Esophagus muscularis mucosa (tissue), 4 donors: ENCODE measurements at regions not wholly inside any gene's neighbourhood (a gene's known extent, or its start where the extent isn't known, plus 50 kb on each side); places are given as distances from the start of the nearest gene placed in this dataset.

Experiments
- DNase-seq: peaks from one replicate; pipeline ENCODE4 v3.0.0-alpha.2; 2017; ENCODE audit errors: extremely low spot score
- H3K27ac ChIP-seq, 4 donors: fragments of 200-600 bp; sonication (generic); replicated peaks in 1 of 4; 1 replicate in 3 of 4; 2 replicates in 1 of 4; pipeline ENCODE4 v1.5.1; 2016 to 2019; ENCODE audit warnings: mild to moderate bottlenecking in 1 of 4
- H3K27me3 ChIP-seq, 4 donors: fragments of 200-600 bp; sonication (generic); one replicate each; pipeline versions ENCODE4 v1.5.1 to v1.6.0; 2016 to 2019
- H3K36me3 ChIP-seq, 4 donors: fragments of 200-600 bp; sonication (generic); one replicate each; pipeline ENCODE4 v1.5.1; 2016 to 2019
- H3K4me1 ChIP-seq, 4 donors: fragments of 200-600 bp; sonication (generic); one replicate each; pipeline ENCODE4 v1.5.1; 2016 to 2019
- H3K4me3 ChIP-seq, 4 donors: fragments of 200-600 bp; sonication (generic); 1 replicate in 2 of 4; 2 replicates in 2 of 4; pipeline ENCODE4 v1.5.1; 2016 to 2019; ENCODE audit warnings: mild to moderate bottlenecking in 4 of 4, moderate library complexity in 1 of 4
- H3K9me3 ChIP-seq, 4 donors: fragments of 200-600 bp; sonication (generic); 1 replicate in 3 of 4; 2 replicates in 1 of 4; pipeline ENCODE4 v1.5.1; 2016 to 2019
- CTCF ChIP-seq, 3 experiments: fragments of 200-600 bp in 2 of 3; fragments of 450-650 bp in 1 of 3; sonication (generic) in 2 of 3; IDR thresholded peaks; one replicate each; pipeline ENCODE4 v1.5.1; 2017 to 2019; ENCODE audit warnings: antibody characterized with exemption in 3 of 3, mild to moderate bottlenecking in 2 of 3, moderate library complexity in 1 of 3
- EP300 ChIP-seq: sonication (generic); formaldehyde crosslinking; IDR thresholded peaks from one replicate; pipeline ENCODE4 v1.6.1; 2017; ENCODE audit warnings: antibody characterized with exemption
- POLR2A ChIP-seq: fragments of 450-650 bp; IDR thresholded peaks from one replicate; pipeline ENCODE4 v1.6.1; 2017; ENCODE audit warnings: antibody characterized with exemption, moderate library complexity, mild to moderate bottlenecking, low read depth
- POLR2AphosphoS5 ChIP-seq, 2 donors: sonication (generic); formaldehyde crosslinking; IDR thresholded peaks; one replicate each; pipeline ENCODE4 v1.6.1; 2017; ENCODE audit warnings: antibody characterized with exemption in 2 of 2
- WGBS: methylation state at CpG from one replicate; pipeline ENCODE4 v1.1.5; 2018; 5-methylcytosine and 5-hydroxymethylcytosine counted together
- intact Hi-C: fragments of 100-400 bp; cut with DNase I; formaldehyde crosslinking; loops from one replicate; pipeline ENCODE4 v1.15.1; 2023

- H3K9me3 ChIP-seq: no peaks in the 10 kb centered on the region
- 72% methylated on average over 5 of the region's 5 CpGs for WGBS
- no peaks in the 10 kb centered on the region for H3K36me3 ChIP-seq
- H3K4me3 ChIP-seq: no peak overlapping the region
- intact Hi-C loops: no loop called here
- H3K4me1 ChIP-seq: no peaks in the 10 kb centered on the region
- no peak for TF ChIP-seq CTCF (IDR thresholded peaks at IDR 0.05)
- TF ChIP-seq POLR2AphosphoS5 (IDR thresholded peaks at IDR 0.05): no peak
- TF ChIP-seq EP300: no peak
- no peaks in the 10 kb centered on the region for H3K27me3 ChIP-seq
- no peak overlapping the region for H3K27ac ChIP-seq
- DNase-seq: no peak
Observed at GRCh38 chr4:136328131-136328530, 1204.2 kb downstream of the PCDH18 start.

GRCh38 chr4:136320465-136320813 is 1211.9 kb downstream of the PCDH18 start:
- Histone ChIP-seq H3K36me3 (no peaks in the 10 kb centered on the region), H3K27me3 (no peaks in the 10 kb centered on the region), H3K9me3 (no peaks in the 10 kb centered on the region), H3K4me1 (no peaks in the 10 kb centered on the region), H3K27ac (no peak overlapping the region), H3K4me3 (no peak overlapping the region)
- no peak for DNase-seq
- 77% methylated on average over 1 of the region's 1 CpG for WGBS
- TF ChIP-seq EP300 (no peak), POLR2A (no peak), POLR2AphosphoS5 (IDR thresholded peaks at IDR 0.05) (no peak), CTCF (IDR thresholded peaks at IDR 0.05) (no peak)
- intact Hi-C loops: no loop called here

GRCh38 chr4:136319789-136320464 is 1212.4 kb downstream of the PCDH18 start:
- Histone ChIP-seq H3K4me1 (no peaks in the 10 kb centered on the region), H3K27me3 (no peaks in the 10 kb centered on the region), H3K4me3 (no peak overlapping the region), H3K9me3 (no peaks in the 10 kb centered on the region), H3K27ac (no peak overlapping the region), H3K36me3 (no peaks in the 10 kb centered on the region)
- DNase-seq: no peak
- TF ChIP-seq CTCF (IDR thresholded peaks at IDR 0.05) (no peak), POLR2A (no peak), EP300 (no peak), POLR2AphosphoS5 (IDR thresholded peaks at IDR 0.05) (no peak)
- 95% methylated on average over 4 of the region's 4 CpGs for WGBS
- intact Hi-C loops: no loop called here

GRCh38 chr4:136316961-136317360 is 1215.3 kb downstream of the PCDH18 start:
- intact Hi-C loops: no loop called here
- TF ChIP-seq EP300: no peak
- Histone ChIP-seq H3K4me3 (no peak overlapping the region), H3K36me3 (no peaks in the 10 kb centered on the region), H3K27me3 (no peaks in the 10 kb centered on the region), H3K4me1 (no peaks in the 10 kb centered on the region), H3K9me3 (no peaks in the 10 kb centered on the region), H3K27ac (no peak overlapping the region)
- DNase-seq: no peak
- WGBS: 64% methylated on average over 3 of the region's 3 CpGs

GRCh38 chr4:136314686-136315085 is 1217.6 kb downstream of the PCDH18 start:
- intact Hi-C loops: no loop called here
- Histone ChIP-seq H3K9me3 (no peaks in the 10 kb centered on the region), H3K27ac (no peak overlapping the region), H3K4me3 (no peak overlapping the region), H3K36me3 (no peaks in the 10 kb centered on the region), H3K4me1 (no peaks in the 10 kb centered on the region), H3K27me3 (no peaks in the 10 kb centered on the region)
- no peak for TF ChIP-seq EP300
- no peak for DNase-seq
- WGBS: 60% methylated on average over 2 of the region's 2 CpGs

GRCh38 chr4:136311774-136312173 is 1220.5 kb downstream of the PCDH18 start:
- 67% methylated on average over 2 of the region's 2 CpGs for WGBS
- intact Hi-C loops: no loop called here

More at GRCh38 chr4:136311774-136312173, 1220.5 kb downstream of the PCDH18 start:
- Histone ChIP-seq H3K9me3 (no peaks in the 10 kb centered on the region), H3K4me3 (no peak overlapping the region), H3K27me3 (no peaks in the 10 kb centered on the region), H3K36me3 (no peaks in the 10 kb centered on the region), H3K27ac (no peak overlapping the region), H3K4me1 (no peaks in the 10 kb centered on the region)
- TF ChIP-seq POLR2AphosphoS5 (IDR thresholded peaks at IDR 0.05): no peak
- TF ChIP-seq POLR2A: no peak
- no peak for TF ChIP-seq CTCF (IDR thresholded peaks at IDR 0.05)
- TF ChIP-seq EP300: no peak
- DNase-seq: no peak
